ENCODE measurements at regions not wholly inside any gene's neighbourhood (a gene's known extent, or its start where the extent isn't known, plus 50 kb on each side); places are given as distances from the start of the nearest gene placed in this dataset.

GRCh38 chr12:23057571-23057970 lies 432.6 kb downstream of the ETNK1 start:
- CTCF ChIA-PET, result no interaction called here
- Mint-ChIP-seq H3K27ac (no peak overlapping the region), H3K4me3 (no peak overlapping the region), H3K27me3 (ENCODE audit: low read depth) (no peaks in the 10 kb centered on the region), H3K4me1 (0 out of 2 replicates have a peak, but pooled peaks cover 5% of the 10 kb centered on the region), H3K36me3 (no peaks in the 10 kb centered on the region; the same call in 1 of the 2 replicates), H3K9me3 (peaks cover 3% of the 10 kb centered on the region; the same call in 1 of the 2 replicates)
- POLR2A ChIA-PET, result no interaction called here
- no peak for DNase-seq (ENCODE audit: low spot score)
- no peak for ATAC-seq
- no peak for TF ChIP-seq MYBL2 (CRISPR knock-in tag; IDR thresholded peaks at IDR 0.05)
- no peak for TF ChIP-seq TEAD1 (CRISPR knock-in tag; IDR thresholded peaks at IDR 0.05)
- TF ChIP-seq NFATC4 (CRISPR knock-in tag; IDR thresholded peaks at IDR 0.05), result no peak
- no peak for TF ChIP-seq CREM (CRISPR knock-in tag; IDR thresholded peaks at IDR 0.05)
- TF ChIP-seq RELA (CRISPR knock-in tag; IDR thresholded peaks at IDR 0.05; ENCODE audit: borderline replicate concordance), result no peak
- no peak for TF ChIP-seq GTF2I (CRISPR knock-in tag; conservative IDR thresholded peaks at IDR 0.05)
- no peak for TF ChIP-seq PRDM15 (CRISPR knock-in tag; IDR thresholded peaks at IDR 0.05)
- no peak for TF ChIP-seq MLX (CRISPR knock-in tag; IDR thresholded peaks at IDR 0.05)
- TF ChIP-seq SMAD4 (CRISPR knock-in tag; IDR thresholded peaks at IDR 0.05), result no peak
- no peak for TF ChIP-seq MXD4 (CRISPR knock-in tag; IDR thresholded peaks at IDR 0.05; ENCODE audit: borderline replicate concordance)
- TF ChIP-seq OVOL2 (CRISPR knock-in tag; IDR thresholded peaks at IDR 0.05; ENCODE audit: borderline replicate concordance), result no peak

GRCh38 chr12:23060161-23060560 lies 435.2 kb downstream of the ETNK1 start:
- Mint-ChIP-seq H3K4me3 (no peak overlapping the region), H3K9me3 (no peaks in the 10 kb centered on the region), H3K36me3 (no peaks in the 10 kb centered on the region), H3K27me3 (ENCODE audit: low read depth) (no peaks in the 10 kb centered on the region), H3K27ac (no peak overlapping the region), H3K4me1 (0 out of 2 replicates have a peak, but pooled peaks cover 11% of the 10 kb centered on the region)
- ChIA-PET POLR2A (no interaction called here), CTCF (interaction anchor here (1.3 kb wide), 1 partner anchor 203 kb away, joined by 4 read pairs; no protein-coding TSS in a partner anchor)
- no peak for TF ChIP-seq CDX4 (CRISPR knock-in tag; IDR thresholded peaks at IDR 0.05; ENCODE audit: borderline replicate concordance)
- TF ChIP-seq MXD4 (CRISPR knock-in tag; IDR thresholded peaks at IDR 0.05; ENCODE audit: borderline replicate concordance), result no peak
- no peak for TF ChIP-seq NR2C2 (CRISPR knock-in tag; IDR thresholded peaks at IDR 0.05)
- no peak for TF ChIP-seq CTCF (IDR thresholded peaks at IDR 0.05)
- no peak for TF ChIP-seq MLX (CRISPR knock-in tag; IDR thresholded peaks at IDR 0.05)
- no peak for TF ChIP-seq CREB1 (CRISPR knock-in tag; IDR thresholded peaks at IDR 0.05)
- DNase-seq (ENCODE audit: low spot score), result no peak
- no peak for ATAC-seq

GRCh38 chr12:23063206-23063605 lies 438.2 kb downstream of the ETNK1 start:
- Mint-ChIP-seq H3K4me3 (no peak overlapping the region), H3K36me3 (no peaks in the 10 kb centered on the region), H3K4me1 (0 out of 2 replicates have a peak, but pooled peaks cover 11% of the 10 kb centered on the region), H3K9me3 (no peaks in the 10 kb centered on the region), H3K27ac (no peak overlapping the region), H3K27me3 (ENCODE audit: low read depth) (no peaks in the 10 kb centered on the region)
- DNase-seq (ENCODE audit: low spot score), result no peak
- ATAC-seq, result no peak
- ChIA-PET POLR2A (no interaction called here), CTCF (no interaction called here)
- TF ChIP-seq ESRRA (CRISPR knock-in tag; IDR thresholded peaks at IDR 0.05; ENCODE audit: borderline replicate concordance) (no peak), ZNF219 (CRISPR knock-in tag; IDR thresholded peaks at IDR 0.05; ENCODE audit: borderline replicate concordance) (no peak), MAX (CRISPR knock-in tag; IDR thresholded peaks at IDR 0.05) (no peak), NR2C2 (CRISPR knock-in tag; IDR thresholded peaks at IDR 0.05) (no peak), ARID4B (CRISPR knock-in tag; IDR thresholded peaks at IDR 0.05; ENCODE audit: borderline replicate concordance) (no peak), ZNF121 (CRISPR knock-in tag; IDR thresholded peaks at IDR 0.05) (no peak), ZNF263 (CRISPR knock-in tag; IDR thresholded peaks at IDR 0.05; ENCODE audit: low read depth) (no peak)
